PFSK-1 (cell line): ENCODE measurements at regions not wholly inside any gene's neighbourhood (a gene's known extent, or its start where the extent isn't known, plus 50 kb on each side); places are given as distances from the start of the nearest gene placed in this dataset.

Experiments used
- FOXP2 ChIP-seq: optimal IDR thresholded peaks from 2 replicates; pipeline ENCODE3; 2011; ENCODE audit warnings: borderline replicate concordance, control low read depth, inconsistent platforms; ENCODE audit not compliant: insufficient read depth; ENCODE audit errors: extremely low read length, extremely low read depth
- POLR2AphosphoS5 ChIP-seq: IDR thresholded peaks from 2 replicates; pipeline ENCODE4 v1.6.1; 2012; ENCODE audit warnings: low read depth, mild to moderate bottlenecking, control low read depth, low read length, moderate library complexity
- SIN3A ChIP-seq: IDR thresholded peaks from 2 replicates; pipeline ENCODE4 v1.6.1; 2012; ENCODE audit warnings: mild to moderate bottlenecking, low read length, moderate library complexity, borderline replicate concordance; ENCODE audit not compliant: insufficient read depth
- TAF1 ChIP-seq: IDR thresholded peaks from 2 replicates; pipeline ENCODE4 v1.6.1; 2012; ENCODE audit warnings: low read length, control low read depth, borderline replicate concordance; ENCODE audit not compliant: insufficient read depth
- TF ChIP-seq, protein P1 (sequence below), 2 experiments: IDR thresholded peaks; 2 replicates each; pipeline versions ENCODE4 v1.6.1 to v1.8.0; 2011 to 2012; ENCODE audit warnings: low read depth in 2 of 2, low read length in 2 of 2, control low read depth in 1 of 2, inconsistent platforms in 1 of 2, mild to moderate bottlenecking in 1 of 2, moderate library complexity in 1 of 2; ENCODE audit not compliant: insufficient read depth in 1 of 2

DNA sequence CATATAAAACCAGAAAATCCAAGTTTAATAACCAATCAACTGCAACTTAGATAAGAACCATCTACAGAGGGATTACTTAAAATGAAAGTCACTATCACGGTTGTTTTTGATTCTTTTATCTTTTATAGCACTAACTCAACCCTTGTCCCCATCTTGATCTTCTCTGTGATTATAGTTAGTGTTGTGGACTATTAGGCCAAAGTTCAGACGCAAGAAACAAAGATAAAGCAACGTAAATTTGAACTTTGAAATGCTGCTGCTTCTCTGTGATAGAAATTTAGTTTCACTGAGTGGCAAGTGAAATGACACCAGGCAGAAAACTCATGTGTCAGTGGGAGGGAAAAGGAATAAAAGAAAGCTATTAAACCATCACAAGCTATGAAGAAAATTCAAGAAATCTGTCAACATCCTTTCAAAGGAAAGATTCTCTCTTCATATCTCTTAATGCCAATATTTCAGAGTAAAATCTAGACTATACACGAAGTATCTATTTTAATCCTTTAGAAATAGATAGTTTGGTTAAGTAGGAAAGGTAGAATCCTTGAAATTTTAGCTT, 71.8 kb upstream of the MALRD1 start:
- TF ChIP-seq TAF1, result no peak
- TF ChIP-seq POLR2AphosphoS5, result no peak
- TF ChIP-seq, protein P1, sequence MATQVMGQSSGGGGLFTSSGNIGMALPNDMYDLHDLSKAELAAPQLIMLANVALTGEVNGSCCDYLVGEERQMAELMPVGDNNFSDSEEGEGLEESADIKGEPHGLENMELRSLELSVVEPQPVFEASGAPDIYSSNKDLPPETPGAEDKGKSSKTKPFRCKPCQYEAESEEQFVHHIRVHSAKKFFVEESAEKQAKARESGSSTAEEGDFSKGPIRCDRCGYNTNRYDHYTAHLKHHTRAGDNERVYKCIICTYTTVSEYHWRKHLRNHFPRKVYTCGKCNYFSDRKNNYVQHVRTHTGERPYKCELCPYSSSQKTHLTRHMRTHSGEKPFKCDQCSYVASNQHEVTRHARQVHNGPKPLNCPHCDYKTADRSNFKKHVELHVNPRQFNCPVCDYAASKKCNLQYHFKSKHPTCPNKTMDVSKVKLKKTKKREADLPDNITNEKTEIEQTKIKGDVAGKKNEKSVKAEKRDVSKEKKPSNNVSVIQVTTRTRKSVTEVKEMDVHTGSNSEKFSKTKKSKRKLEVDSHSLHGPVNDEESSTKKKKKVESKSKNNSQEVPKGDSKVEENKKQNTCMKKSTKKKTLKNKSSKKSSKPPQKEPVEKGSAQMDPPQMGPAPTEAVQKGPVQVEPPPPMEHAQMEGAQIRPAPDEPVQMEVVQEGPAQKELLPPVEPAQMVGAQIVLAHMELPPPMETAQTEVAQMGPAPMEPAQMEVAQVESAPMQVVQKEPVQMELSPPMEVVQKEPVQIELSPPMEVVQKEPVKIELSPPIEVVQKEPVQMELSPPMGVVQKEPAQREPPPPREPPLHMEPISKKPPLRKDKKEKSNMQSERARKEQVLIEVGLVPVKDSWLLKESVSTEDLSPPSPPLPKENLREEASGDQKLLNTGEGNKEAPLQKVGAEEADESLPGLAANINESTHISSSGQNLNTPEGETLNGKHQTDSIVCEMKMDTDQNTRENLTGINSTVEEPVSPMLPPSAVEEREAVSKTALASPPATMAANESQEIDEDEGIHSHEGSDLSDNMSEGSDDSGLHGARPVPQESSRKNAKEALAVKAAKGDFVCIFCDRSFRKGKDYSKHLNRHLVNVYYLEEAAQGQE (IDR thresholded peaks at IDR 0.05; ENCODE audit: insufficient read depth in 1 of 2, low read depth in 2 of 2, low read length in 2 of 2), result no peak
- TF ChIP-seq SIN3A, result no peak
- TF ChIP-seq FOXP2, result no peak
